NB4 (cell line): ENCODE measurements at regions not wholly inside any gene's neighbourhood (a gene's known extent, or its start where the extent isn't known, plus 50 kb on each side); places are given as distances from the start of the nearest gene placed in this dataset.

Source experiments
- DNase-seq: peaks from one replicate; pipeline ENCODE4 v3.0.0; 2010; ENCODE audit warnings: low read depth
- H3K4me3 ChIP-seq: one replicate; pipeline ENCODE4 v1.5.1; 2011; ENCODE audit warnings: mild to moderate bottlenecking, low read depth, low read length, moderate library complexity
- MYC ChIP-seq: IDR thresholded peaks from 2 replicates; pipeline ENCODE4 v1.6.1; 2011; ENCODE audit warnings: low read depth, low read length
- POLR2A ChIP-seq: IDR thresholded peaks from 2 replicates; pipeline ENCODE4 v1.6.1; 2011; ENCODE audit warnings: mild to moderate bottlenecking; ENCODE audit not compliant: insufficient read length; ENCODE audit errors: extremely low read depth
- TF ChIP-seq, protein P1 (sequence below): IDR thresholded peaks from 2 replicates; pipeline ENCODE4 v1.6.1; 2011; ENCODE audit warnings: low read depth, low read length
- TF ChIP-seq, protein P2 (sequence below): IDR thresholded peaks from one replicate; pipeline ENCODE4 v1.5.1; 2012; ENCODE audit warnings: low read depth, low read length

DNA sequence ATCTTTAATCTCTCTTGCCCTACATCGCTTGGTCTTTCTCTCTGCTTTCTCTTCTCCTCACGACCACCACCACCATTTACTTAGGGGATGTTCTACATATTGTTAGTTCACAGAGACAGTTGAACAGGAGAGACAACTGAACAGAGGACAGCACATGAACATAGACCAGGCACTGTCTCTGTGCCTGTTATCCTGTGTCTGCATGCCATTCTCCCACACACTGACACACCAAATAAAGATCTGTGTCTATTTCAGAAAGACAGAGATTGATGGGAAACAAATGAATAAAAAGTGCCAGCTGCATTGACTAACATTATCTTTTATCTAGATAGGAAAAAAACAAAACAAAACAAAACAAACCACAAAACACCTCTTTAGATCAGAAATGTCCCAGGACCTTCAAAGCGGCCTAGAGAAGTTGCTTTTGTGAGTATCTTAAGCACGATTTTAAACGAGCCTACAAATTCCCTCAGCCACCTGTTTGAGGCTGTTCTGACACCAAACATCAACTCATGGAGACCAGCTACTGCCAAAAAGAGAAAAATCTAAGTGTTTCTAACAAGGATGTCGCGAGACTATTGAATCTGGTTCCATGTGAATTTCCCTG lies 77.6 kb upstream of the PARP11 start:
- TF ChIP-seq POLR2A (no peak), MYC (no peak)
- TF ChIP-seq, protein P1, sequence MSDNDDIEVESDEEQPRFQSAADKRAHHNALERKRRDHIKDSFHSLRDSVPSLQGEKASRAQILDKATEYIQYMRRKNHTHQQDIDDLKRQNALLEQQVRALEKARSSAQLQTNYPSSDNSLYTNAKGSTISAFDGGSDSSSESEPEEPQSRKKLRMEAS, result no peak
- TF ChIP-seq, protein P2, sequence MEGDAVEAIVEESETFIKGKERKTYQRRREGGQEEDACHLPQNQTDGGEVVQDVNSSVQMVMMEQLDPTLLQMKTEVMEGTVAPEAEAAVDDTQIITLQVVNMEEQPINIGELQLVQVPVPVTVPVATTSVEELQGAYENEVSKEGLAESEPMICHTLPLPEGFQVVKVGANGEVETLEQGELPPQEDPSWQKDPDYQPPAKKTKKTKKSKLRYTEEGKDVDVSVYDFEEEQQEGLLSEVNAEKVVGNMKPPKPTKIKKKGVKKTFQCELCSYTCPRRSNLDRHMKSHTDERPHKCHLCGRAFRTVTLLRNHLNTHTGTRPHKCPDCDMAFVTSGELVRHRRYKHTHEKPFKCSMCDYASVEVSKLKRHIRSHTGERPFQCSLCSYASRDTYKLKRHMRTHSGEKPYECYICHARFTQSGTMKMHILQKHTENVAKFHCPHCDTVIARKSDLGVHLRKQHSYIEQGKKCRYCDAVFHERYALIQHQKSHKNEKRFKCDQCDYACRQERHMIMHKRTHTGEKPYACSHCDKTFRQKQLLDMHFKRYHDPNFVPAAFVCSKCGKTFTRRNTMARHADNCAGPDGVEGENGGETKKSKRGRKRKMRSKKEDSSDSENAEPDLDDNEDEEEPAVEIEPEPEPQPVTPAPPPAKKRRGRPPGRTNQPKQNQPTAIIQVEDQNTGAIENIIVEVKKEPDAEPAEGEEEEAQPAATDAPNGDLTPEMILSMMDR, result no peak
- H3K4me3 ChIP-seq, result no peak overlapping the region
- no peak for DNase-seq

DNA sequence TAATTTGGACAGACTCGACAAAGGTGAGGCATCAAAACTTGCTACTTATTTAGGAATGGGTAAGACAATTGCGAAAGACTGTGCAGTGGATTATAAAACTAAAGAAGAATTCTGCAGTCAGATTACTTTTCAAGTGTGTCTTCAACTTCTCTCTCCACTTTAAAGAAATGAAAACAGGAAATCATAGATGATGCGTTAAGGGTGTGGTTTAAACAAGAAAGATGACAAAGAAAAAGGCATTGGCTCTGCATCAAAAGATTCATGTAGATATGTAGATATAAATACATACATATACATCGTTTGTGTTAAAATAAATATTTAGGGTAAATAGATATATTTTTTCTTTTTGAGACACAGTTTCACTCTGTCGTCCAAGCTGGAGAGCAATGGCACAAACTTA lies 74.6 kb upstream of the PARP11 start:
- TF ChIP-seq MYC (no peak), POLR2A (no peak)
- TF ChIP-seq, protein P2, result no peak
- TF ChIP-seq, protein P1, result no peak
- no peak overlapping the region for H3K4me3 ChIP-seq
- no peak for DNase-seq

DNA sequence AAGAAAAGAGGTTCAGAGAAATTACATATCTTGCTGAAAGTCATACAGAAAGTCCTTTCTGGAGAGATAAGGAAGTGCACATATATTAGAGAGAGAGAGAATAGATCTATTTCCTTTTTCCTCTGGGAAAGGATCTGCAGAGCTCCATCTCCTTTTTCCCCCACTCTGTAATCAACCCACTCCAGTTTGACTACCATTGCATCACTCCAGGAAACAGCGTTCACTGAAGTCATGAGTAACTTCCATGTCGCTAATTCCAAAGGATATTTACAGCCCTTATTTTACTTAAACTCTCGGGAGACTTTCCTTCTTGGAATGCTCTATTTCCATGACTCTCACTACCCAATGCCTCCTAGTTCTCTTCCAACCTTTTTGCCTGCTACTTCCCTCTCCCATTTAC lies 72.5 kb upstream of the PARP11 start:
- no peak for TF ChIP-seq POLR2A
- TF ChIP-seq, protein P1, result no peak
- TF ChIP-seq, protein P2, result no peak
- no peak for TF ChIP-seq MYC
- no peak overlapping the region for H3K4me3 ChIP-seq
- DNase-seq, result no peak

DNA sequence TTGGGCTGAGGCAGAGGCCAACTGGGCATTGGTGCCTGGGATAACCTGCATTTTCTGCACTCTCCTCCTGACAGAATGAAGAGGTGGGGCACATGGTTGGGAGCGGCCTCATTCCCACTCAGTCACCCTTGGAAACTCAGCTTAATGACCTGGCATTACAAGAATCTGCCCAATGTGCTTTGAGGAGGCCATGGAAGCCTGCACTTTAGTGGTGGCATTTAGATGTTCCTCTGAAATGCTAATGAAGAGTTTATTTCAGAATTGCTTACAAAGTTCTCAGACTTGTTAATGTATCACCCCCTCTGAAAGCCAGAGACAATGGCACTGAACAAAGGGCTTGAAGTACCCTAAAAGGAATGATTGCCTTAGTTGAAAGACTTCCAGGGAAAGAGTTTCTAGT lies 71.4 kb upstream of the PARP11 start:
- TF ChIP-seq, protein P1, result no peak
- TF ChIP-seq POLR2A (no peak), MYC (no peak)
- TF ChIP-seq, protein P2, result no peak

DNA sequence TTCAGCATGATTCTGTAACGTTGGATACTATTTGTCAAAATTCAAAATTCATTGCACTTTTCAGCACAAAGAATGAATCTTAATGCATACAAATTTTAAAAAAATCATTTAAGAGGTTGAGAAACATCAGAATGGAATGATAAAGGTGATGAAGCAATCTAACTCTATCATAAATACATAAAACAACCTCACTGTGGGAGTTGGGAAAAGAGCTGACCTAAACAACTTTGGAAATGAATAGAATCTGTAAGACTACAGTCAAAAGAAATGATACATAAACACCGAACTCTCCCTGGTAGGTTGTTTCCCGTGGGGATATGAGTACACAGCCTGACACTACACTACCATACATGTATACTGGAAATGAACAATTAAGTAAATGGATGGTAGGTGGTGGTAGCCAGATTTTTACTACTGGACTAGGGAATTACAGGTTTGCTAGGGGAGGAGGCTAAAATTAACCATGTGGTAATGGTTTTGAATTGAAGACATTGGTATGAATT lies 64.9 kb upstream of the PARP11 start:
- TF ChIP-seq MYC (no peak), POLR2A (no peak)
- TF ChIP-seq, protein P2, result no peak
- TF ChIP-seq, protein P1, result no peak
- no peak overlapping the region for H3K4me3 ChIP-seq
- no peak for DNase-seq

More for the DNA sequence above, 71.4 kb upstream of the PARP11 start:
- H3K4me3 ChIP-seq, result no peak overlapping the region
- no peak for DNase-seq
